ENCODE measurements at regions not wholly inside any gene's neighbourhood (a gene's known extent, or its start where the extent isn't known, plus 50 kb on each side); places are given as distances from the start of the nearest gene placed in this dataset.
"Not testable (repeated sequence)": the region's sequence is repeated elsewhere in the genome, so short reads cannot be mapped to it uniquely, and the experiment has no call there.

DNA sequence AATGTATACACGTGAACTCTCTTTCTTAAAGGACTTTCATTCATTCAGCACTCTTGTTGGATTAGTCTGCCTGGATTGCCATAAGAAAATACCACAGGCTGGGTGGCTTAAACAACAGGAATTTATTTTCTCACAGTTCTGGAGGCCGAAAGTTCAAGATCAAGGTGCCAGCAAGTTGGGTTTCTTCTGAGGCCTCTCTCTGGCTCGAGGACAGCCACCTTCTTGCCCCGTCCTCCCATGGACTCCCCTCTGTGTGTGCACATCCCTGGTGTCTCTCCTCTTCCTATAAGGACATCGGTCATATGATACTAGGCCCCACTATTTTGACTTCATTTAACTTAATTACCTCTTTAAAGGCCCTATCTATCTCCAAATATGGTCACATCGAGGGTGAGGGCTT lies 110.4 kb upstream of the BMPER start:
- DNase-seq (ENCODE audit: low read depth, low spot score) (no peak), ATAC-seq (no peak)
- Histone ChIP-seq H3K27me3 (ENCODE audit: control insufficient read depth, insufficient read depth, low read length) (no peaks in the 10 kb centered on the region), H3K27ac (ENCODE audit: low read length) (no peak overlapping the region), H3K9me3 (ENCODE audit: control insufficient read depth, insufficient read depth, low read depth, low read length) (no peaks in the 10 kb centered on the region), H3K36me3 (ENCODE audit: control insufficient read depth, insufficient read depth, low read length) (no peaks in the 10 kb centered on the region), H3K4me1 (ENCODE audit: control insufficient read depth, insufficient read depth, low read length) (no peaks in the 10 kb centered on the region), H3K4me3 (ENCODE audit: low read depth in 2 of 2, low read length in 2 of 2) (no peak overlapping the region)
- in situ Hi-C loops (cut with HindIII; ENCODE audit: low pct_unique_long_range_greater_than_20kb, low sequenced_read_pairs) (no loop called here), intact Hi-C loops (cut with micrococcal nuclease; ENCODE audit: unreplicated experiment) (no loop called here)
- no TSS peak for BruUV-seq (replicated peaks)
- POLR2A ChIA-PET, result no interaction called here
- CTCF ChIA-PET, result no interaction called here
- TF ChIP-seq SIN3A (IDR thresholded peaks at IDR 0.05; ENCODE audit: borderline replicate concordance, insufficient read depth, low read depth, low read length) (no peak), TCF7L2 (IDR thresholded peaks at IDR 0.05; ENCODE audit: low read depth, low read length) (no peak), POLR2AphosphoS5 (IDR thresholded peaks at IDR 0.05; ENCODE audit: low read depth, low read length) (no peak)
- TF ChIP-seq, protein P1, sequence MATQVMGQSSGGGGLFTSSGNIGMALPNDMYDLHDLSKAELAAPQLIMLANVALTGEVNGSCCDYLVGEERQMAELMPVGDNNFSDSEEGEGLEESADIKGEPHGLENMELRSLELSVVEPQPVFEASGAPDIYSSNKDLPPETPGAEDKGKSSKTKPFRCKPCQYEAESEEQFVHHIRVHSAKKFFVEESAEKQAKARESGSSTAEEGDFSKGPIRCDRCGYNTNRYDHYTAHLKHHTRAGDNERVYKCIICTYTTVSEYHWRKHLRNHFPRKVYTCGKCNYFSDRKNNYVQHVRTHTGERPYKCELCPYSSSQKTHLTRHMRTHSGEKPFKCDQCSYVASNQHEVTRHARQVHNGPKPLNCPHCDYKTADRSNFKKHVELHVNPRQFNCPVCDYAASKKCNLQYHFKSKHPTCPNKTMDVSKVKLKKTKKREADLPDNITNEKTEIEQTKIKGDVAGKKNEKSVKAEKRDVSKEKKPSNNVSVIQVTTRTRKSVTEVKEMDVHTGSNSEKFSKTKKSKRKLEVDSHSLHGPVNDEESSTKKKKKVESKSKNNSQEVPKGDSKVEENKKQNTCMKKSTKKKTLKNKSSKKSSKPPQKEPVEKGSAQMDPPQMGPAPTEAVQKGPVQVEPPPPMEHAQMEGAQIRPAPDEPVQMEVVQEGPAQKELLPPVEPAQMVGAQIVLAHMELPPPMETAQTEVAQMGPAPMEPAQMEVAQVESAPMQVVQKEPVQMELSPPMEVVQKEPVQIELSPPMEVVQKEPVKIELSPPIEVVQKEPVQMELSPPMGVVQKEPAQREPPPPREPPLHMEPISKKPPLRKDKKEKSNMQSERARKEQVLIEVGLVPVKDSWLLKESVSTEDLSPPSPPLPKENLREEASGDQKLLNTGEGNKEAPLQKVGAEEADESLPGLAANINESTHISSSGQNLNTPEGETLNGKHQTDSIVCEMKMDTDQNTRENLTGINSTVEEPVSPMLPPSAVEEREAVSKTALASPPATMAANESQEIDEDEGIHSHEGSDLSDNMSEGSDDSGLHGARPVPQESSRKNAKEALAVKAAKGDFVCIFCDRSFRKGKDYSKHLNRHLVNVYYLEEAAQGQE (IDR thresholded peaks at IDR 0.05; ENCODE audit: insufficient read depth in 1 of 2, low read depth in 2 of 2, low read length in 1 of 2), result no peak
- TF ChIP-seq, protein P2, sequence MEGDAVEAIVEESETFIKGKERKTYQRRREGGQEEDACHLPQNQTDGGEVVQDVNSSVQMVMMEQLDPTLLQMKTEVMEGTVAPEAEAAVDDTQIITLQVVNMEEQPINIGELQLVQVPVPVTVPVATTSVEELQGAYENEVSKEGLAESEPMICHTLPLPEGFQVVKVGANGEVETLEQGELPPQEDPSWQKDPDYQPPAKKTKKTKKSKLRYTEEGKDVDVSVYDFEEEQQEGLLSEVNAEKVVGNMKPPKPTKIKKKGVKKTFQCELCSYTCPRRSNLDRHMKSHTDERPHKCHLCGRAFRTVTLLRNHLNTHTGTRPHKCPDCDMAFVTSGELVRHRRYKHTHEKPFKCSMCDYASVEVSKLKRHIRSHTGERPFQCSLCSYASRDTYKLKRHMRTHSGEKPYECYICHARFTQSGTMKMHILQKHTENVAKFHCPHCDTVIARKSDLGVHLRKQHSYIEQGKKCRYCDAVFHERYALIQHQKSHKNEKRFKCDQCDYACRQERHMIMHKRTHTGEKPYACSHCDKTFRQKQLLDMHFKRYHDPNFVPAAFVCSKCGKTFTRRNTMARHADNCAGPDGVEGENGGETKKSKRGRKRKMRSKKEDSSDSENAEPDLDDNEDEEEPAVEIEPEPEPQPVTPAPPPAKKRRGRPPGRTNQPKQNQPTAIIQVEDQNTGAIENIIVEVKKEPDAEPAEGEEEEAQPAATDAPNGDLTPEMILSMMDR (IDR thresholded peaks at IDR 0.05), result no peak

GRCh38 chr7:33796538-33796937 lies 108.8 kb upstream of the BMPER start:
- no peaks in the 10 kb centered on the region for H3K9me3 ChIP-seq (ENCODE audit: control insufficient read depth, insufficient read depth, low read depth, low read length)
- no peaks in the 10 kb centered on the region for H3K27me3 ChIP-seq (ENCODE audit: control insufficient read depth, insufficient read depth, low read length)
- ATAC-seq (no peak), DNase-seq (ENCODE audit: low read depth, low spot score) (no peak)
- ChIA-PET POLR2A (no interaction called here), CTCF (no interaction called here)
- no peaks in the 10 kb centered on the region for H3K36me3 ChIP-seq (ENCODE audit: control insufficient read depth, insufficient read depth, low read length)
- no peak overlapping the region for H3K27ac ChIP-seq (ENCODE audit: low read length)
- no TSS peak for BruUV-seq (replicated peaks)
- no peaks in the 10 kb centered on the region for H3K4me1 ChIP-seq (ENCODE audit: control insufficient read depth, insufficient read depth, low read length)
- intact Hi-C loops (cut with micrococcal nuclease; ENCODE audit: unreplicated experiment) (no loop called here), in situ Hi-C loops (cut with HindIII; ENCODE audit: low pct_unique_long_range_greater_than_20kb, low sequenced_read_pairs) (no loop called here)
- no peak overlapping the region for H3K4me3 ChIP-seq (ENCODE audit: low read depth in 2 of 2, low read length in 2 of 2)
- TF ChIP-seq, protein P2 (IDR thresholded peaks at IDR 0.05), result no peak

DNA sequence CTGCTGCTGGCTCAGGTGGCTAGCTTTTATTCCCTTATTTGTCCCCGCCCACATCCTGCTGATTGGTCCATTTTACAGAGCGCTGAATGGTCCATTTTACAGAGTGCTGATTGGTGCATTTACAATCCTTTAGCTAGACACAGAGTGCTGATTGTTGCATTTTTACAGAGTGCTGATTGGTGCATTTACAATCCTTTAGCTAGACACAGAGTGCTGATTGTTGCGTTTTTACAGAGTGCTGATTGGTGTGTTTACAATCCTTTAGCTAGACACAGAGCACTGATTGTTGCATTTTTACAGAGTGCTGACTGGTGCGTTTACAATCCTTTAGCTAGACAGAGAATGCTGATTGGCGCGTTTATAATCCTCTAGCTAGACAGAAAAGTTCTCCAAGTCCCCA lies 107.8 kb upstream of the BMPER start:
- H3K27ac ChIP-seq (ENCODE audit: low read length); H3K36me3 ChIP-seq (ENCODE audit: control insufficient read depth, insufficient read depth, low read length); CTCF ChIA-PET; DNase-seq (ENCODE audit: low read depth, low spot score); H3K4me3 ChIP-seq (ENCODE audit: low read depth in 2 of 2, low read length in 2 of 2); BruUV-seq (replicated peaks); H3K4me1 ChIP-seq (ENCODE audit: control insufficient read depth, insufficient read depth, low read length); H3K27me3 ChIP-seq (ENCODE audit: control insufficient read depth, insufficient read depth, low read length); H3K9me3 ChIP-seq (ENCODE audit: control insufficient read depth, insufficient read depth, low read depth, low read length); ATAC-seq; POLR2A ChIA-PET; in situ Hi-C loops (cut with HindIII; ENCODE audit: low pct_unique_long_range_greater_than_20kb, low sequenced_read_pairs); intact Hi-C loops (cut with micrococcal nuclease; ENCODE audit: unreplicated experiment): not testable (repeated sequence)
